Astrocyte (in vitro differentiated cells and primary cell): ENCODE measurements at regions not wholly inside any gene's neighbourhood (a gene's known extent, or its start where the extent isn't known, plus 50 kb on each side); places are given as distances from the start of the nearest gene placed in this dataset.

Experiments used
- DNase-seq: peaks from one replicate; pipeline ENCODE4 v3.0.0-alpha.2; 2010; ENCODE audit warnings: low read depth
- FAIRE-seq: peaks from 2 replicates; lab custom pipeline; 2011; peaks lifted over from hg19 to GRCh38; lab: Jason Lieb, UNC
- H2AFZ ChIP-seq: 2 replicates; pipeline ENCODE4 v1.6.0; 2012; ENCODE audit warnings: low read depth, low read length, inconsistent platforms
- H3K27ac ChIP-seq: 2 replicates; pipeline ENCODE4 v1.5.1; 2011; ENCODE audit warnings: low read depth, low read length, inconsistent platforms
- H3K27me3 ChIP-seq: 2 replicates; pipeline ENCODE4 v1.6.0; 2011; ENCODE audit warnings: low read length, inconsistent platforms; ENCODE audit not compliant: insufficient read depth
- H3K36me3 ChIP-seq: 2 replicates; pipeline ENCODE4 v1.5.1; 2011; ENCODE audit warnings: low read length, inconsistent platforms; ENCODE audit not compliant: insufficient read depth
- H3K4me1 ChIP-seq: 2 replicates; pipeline ENCODE4 v1.5.1; 2011; ENCODE audit warnings: low read length, inconsistent platforms; ENCODE audit not compliant: insufficient read depth
- H3K4me2 ChIP-seq: 2 replicates; pipeline ENCODE4 v1.6.0; 2012; ENCODE audit warnings: low read length, inconsistent platforms
- H3K4me3 ChIP-seq: 2 replicates; pipeline ENCODE4 v1.5.1; 2011; ENCODE audit warnings: low read depth, mild to moderate bottlenecking, low read length, inconsistent platforms; ENCODE audit not compliant: insufficient read depth
- H3K79me2 ChIP-seq: 2 replicates; pipeline ENCODE4 v1.6.0; 2012; ENCODE audit warnings: mild to moderate bottlenecking, low read length, inconsistent platforms; ENCODE audit not compliant: insufficient read depth
- H3K9ac ChIP-seq: 2 replicates; pipeline ENCODE4 v1.6.0; 2012; ENCODE audit warnings: mild to moderate bottlenecking, low read length, inconsistent platforms
- H3K9me3 ChIP-seq: 2 replicates; pipeline ENCODE4 v1.5.1; 2012; ENCODE audit warnings: low read depth, mild to moderate bottlenecking, low read length, inconsistent platforms; ENCODE audit not compliant: insufficient read depth
- H4K20me1 ChIP-seq: 2 replicates; pipeline ENCODE4 v1.6.0; 2012; ENCODE audit warnings: low read length, inconsistent platforms; ENCODE audit not compliant: insufficient read depth
- H3K27ac Mint-ChIP-seq: one replicate; pipeline ENCODE4 v1.8.0; 2021; ENCODE audit warnings: mild to moderate bottlenecking, mixed read lengths; ENCODE audit not compliant: unreplicated experiment
- H3K27me3 Mint-ChIP-seq: one replicate; pipeline ENCODE4 v1.8.0; 2021; ENCODE audit warnings: low read depth, mixed read lengths; ENCODE audit not compliant: unreplicated experiment
- H3K36me3 Mint-ChIP-seq: one replicate; pipeline ENCODE4 v1.8.0; 2021; ENCODE audit warnings: low read depth, mixed read lengths; ENCODE audit not compliant: unreplicated experiment
- H3K4me1 Mint-ChIP-seq: one replicate; pipeline ENCODE4 v1.8.0; 2021; ENCODE audit warnings: low read depth, mixed read lengths; ENCODE audit not compliant: unreplicated experiment
- H3K4me3 Mint-ChIP-seq: one replicate; pipeline ENCODE4 v1.8.0; 2021; ENCODE audit warnings: mild to moderate bottlenecking, moderate library complexity, mixed read lengths; ENCODE audit not compliant: unreplicated experiment
- H3K9me3 Mint-ChIP-seq: one replicate; pipeline ENCODE4 v1.8.0; 2021; ENCODE audit warnings: mild to moderate bottlenecking, mixed read lengths; ENCODE audit not compliant: unreplicated experiment
- CTCF ChIP-seq: IDR thresholded peaks from 2 replicates; pipeline ENCODE4 v1.5.1; 2011; ENCODE audit warnings: low read depth, mild to moderate bottlenecking, inconsistent platforms, low read length, moderate library complexity; ENCODE audit not compliant: insufficient read depth
- EZH2 ChIP-seq: IDR thresholded peaks from 2 replicates; pipeline ENCODE4 v1.6.1; 2012; ENCODE audit warnings: mild to moderate bottlenecking, low read length, inconsistent platforms; ENCODE audit not compliant: insufficient read depth

GRCh38 chr3:140816372-140817195, 125.1 kb upstream of the SLC25A36 start:
- FAIRE-seq = no peak
- peaks cover 4% of the 10 kb centered on the region for H3K9me3 Mint-ChIP-seq

GRCh38 chr3:140821493-140821892, 120.1 kb upstream of the SLC25A36 start:
- H3K36me3 ChIP-seq = no peaks in the 10 kb centered on the region
- no peak for DNase-seq
- Mint-ChIP-seq H3K9me3 (peaks cover 2% of the 10 kb centered on the region), H3K36me3 (no peaks in the 10 kb centered on the region), H3K27ac (no peak overlapping the region), H3K4me3 (no peak overlapping the region), H3K4me1 (peaks cover 18% of the 10 kb centered on the region), H3K27me3 (peaks cover 9% of the 10 kb centered on the region)
- no peak overlapping the region for H3K4me2 ChIP-seq
- FAIRE-seq = no peak
- no peak overlapping the region for H3K9ac ChIP-seq
- no peak overlapping the region for H3K27ac ChIP-seq
- H3K4me3 ChIP-seq = no peak overlapping the region
- TF ChIP-seq EZH2 = no peak
- no peak for TF ChIP-seq CTCF
- no peak overlapping the region for H2AFZ ChIP-seq
- H4K20me1 ChIP-seq = no peaks in the 10 kb centered on the region
- H3K79me2 ChIP-seq = no peaks in the 10 kb centered on the region
- H3K9me3 ChIP-seq = no peaks in the 10 kb centered on the region
- H3K27me3 ChIP-seq = no peaks in the 10 kb centered on the region
- no peaks in the 10 kb centered on the region for H3K4me1 ChIP-seq

More at GRCh38 chr3:140816372-140817195, 125.1 kb upstream of the SLC25A36 start:
- H3K9ac ChIP-seq = no peak overlapping the region
- Mint-ChIP-seq H3K4me3 (no peak overlapping the region), H3K27me3 (peaks cover 7% of the 10 kb centered on the region), H3K36me3 (no peaks in the 10 kb centered on the region), H3K27ac (no peak overlapping the region), H3K4me1 (peaks cover under 1% of the 10 kb centered on the region)
- no peak for DNase-seq
- no peak overlapping the region for H3K27ac ChIP-seq
- no peaks in the 10 kb centered on the region for H3K79me2 ChIP-seq
- no peaks in the 10 kb centered on the region for H3K36me3 ChIP-seq
- no peak overlapping the region for H2AFZ ChIP-seq
- H3K27me3 ChIP-seq = no peaks in the 10 kb centered on the region
- no peaks in the 10 kb centered on the region for H4K20me1 ChIP-seq
- no peaks in the 10 kb centered on the region for H3K9me3 ChIP-seq
- no peak overlapping the region for H3K4me2 ChIP-seq
- TF ChIP-seq EZH2 = no peak
- TF ChIP-seq CTCF = no peak
- no peak overlapping the region for H3K4me3 ChIP-seq
- no peaks in the 10 kb centered on the region for H3K4me1 ChIP-seq
